ENCODE measurements at regions not wholly inside any gene's neighbourhood (a gene's known extent, or its start where the extent isn't known, plus 50 kb on each side); places are given as distances from the start of the nearest gene placed in this dataset.

GRCh38 chr6:23140871-23141270 lies 571.5 kb downstream of the HDGFL1 start:
- no peak for DNase-seq (ENCODE audit: low read depth in 2 of 2)

- no peak for DNase-seq (ENCODE audit: low read depth in 2 of 2)
Observed at GRCh38 chr6:23145781-23146180, 576.4 kb downstream of the HDGFL1 start.

- DNase-seq (ENCODE audit: low read depth in 2 of 2) = no peak
Observed at GRCh38 chr6:23154159-23154558, 584.8 kb downstream of the HDGFL1 start.

GRCh38 chr6:23170049-23170448 lies 600.7 kb downstream of the HDGFL1 start:
- no peak for DNase-seq (ENCODE audit: low read depth in 2 of 2)

- no peak for DNase-seq (ENCODE audit: low read depth in 2 of 2)
Observed at GRCh38 chr6:23173234-23173633, 603.9 kb downstream of the HDGFL1 start.

GRCh38 chr6:23174781-23175361 lies 605.5 kb downstream of the HDGFL1 start:
- DNase-seq (ENCODE audit: low read depth in 2 of 2) = no peak

GRCh38 chr6:23175391-23175790 lies 606.0 kb downstream of the HDGFL1 start:
- no peak for DNase-seq (ENCODE audit: low read depth in 2 of 2)

GRCh38 chr6:23176471-23176870 lies 607.1 kb downstream of the HDGFL1 start:
- no peak for DNase-seq (ENCODE audit: low read depth in 2 of 2)

GRCh38 chr6:23176883-23177282 lies 607.5 kb downstream of the HDGFL1 start:
- no peak for DNase-seq (ENCODE audit: low read depth in 2 of 2)

GRCh38 chr6:23177806-23178205 lies 608.4 kb downstream of the HDGFL1 start:
- DNase-seq (ENCODE audit: low read depth in 2 of 2) = no peak

GRCh38 chr6:23179994-23180393 lies 610.6 kb downstream of the HDGFL1 start:
- DNase-seq (ENCODE audit: low read depth in 2 of 2) = no peak

GRCh38 chr6:23180504-23181293 lies 611.3 kb downstream of the HDGFL1 start:
- no peak for DNase-seq (ENCODE audit: low read depth in 2 of 2)

- DNase-seq (ENCODE audit: low read depth in 2 of 2) = no peak
Observed at GRCh38 chr6:23181356-23182110, 612.2 kb downstream of the HDGFL1 start.

GRCh38 chr6:23183846-23184245 lies 614.5 kb downstream of the HDGFL1 start:
- DNase-seq (ENCODE audit: low read depth in 2 of 2) = no peak

- DNase-seq (ENCODE audit: low read depth in 2 of 2) = no peak
Observed at GRCh38 chr6:23184351-23184750, 615.0 kb downstream of the HDGFL1 start.

- no peak for DNase-seq (ENCODE audit: low read depth in 2 of 2)
Observed at GRCh38 chr6:23195487-23195886, 626.1 kb downstream of the HDGFL1 start.

- DNase-seq (ENCODE audit: low read depth in 2 of 2) = no peak
Observed at GRCh38 chr6:23199541-23199940, 630.2 kb downstream of the HDGFL1 start.

- DNase-seq (ENCODE audit: low read depth in 2 of 2) = no peak
Observed at GRCh38 chr6:23200946-23201345, 631.6 kb downstream of the HDGFL1 start.

- no peak for DNase-seq (ENCODE audit: low read depth in 2 of 2)
Observed at GRCh38 chr6:23202207-23202606, 632.8 kb downstream of the HDGFL1 start.

GRCh38 chr6:23212398-23212797 lies 643.0 kb downstream of the HDGFL1 start:
- no peak for DNase-seq (ENCODE audit: low read depth in 2 of 2)

GRCh38 chr6:23213193-23213592 lies 643.8 kb downstream of the HDGFL1 start:
- DNase-seq (ENCODE audit: low read depth in 2 of 2) = no peak

GRCh38 chr6:23213651-23214050 lies 644.3 kb downstream of the HDGFL1 start:
- DNase-seq (ENCODE audit: low read depth in 2 of 2) = no peak

GRCh38 chr6:23218751-23219150 lies 649.4 kb downstream of the HDGFL1 start:
- DNase-seq (ENCODE audit: low read depth in 2 of 2) = no peak

Data from stimulated activated CD4-positive, alpha-beta T cell treated with anti-CD3 and anti-CD28 coated beads, Interleukin-4, amount 100 ng/mL, for 48 hours (primary cell).